ENCODE measurements at regions not wholly inside any gene's neighbourhood (a gene's known extent, or its start where the extent isn't known, plus 50 kb on each side); places are given as distances from the start of the nearest gene placed in this dataset.

DNA sequence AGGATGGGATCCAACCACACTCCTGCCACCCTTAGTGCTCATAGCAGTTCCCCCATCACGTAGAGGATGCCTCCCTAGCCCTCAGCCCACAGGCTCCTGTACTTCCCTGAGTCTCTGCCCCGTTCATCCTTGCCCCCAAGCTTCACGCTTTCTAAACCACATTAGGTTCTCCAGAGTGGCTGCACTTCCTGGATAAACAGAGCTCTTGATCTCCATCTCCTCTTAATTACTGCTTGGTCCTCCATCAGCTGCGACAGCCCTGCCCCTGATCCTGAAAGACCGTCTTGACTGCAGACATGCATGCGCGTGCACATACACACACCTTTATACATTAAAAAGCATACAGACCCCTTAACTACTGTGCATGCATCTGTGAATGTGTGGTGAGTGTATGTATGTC is 530.0 kb downstream of the BCL11B start:
- no peak overlapping the region for H3K4me3 ChIP-seq (ENCODE audit: control insufficient read depth, low read depth, low read length)
- TF ChIP-seq CTCF (IDR thresholded peaks at IDR 0.05; ENCODE audit: control insufficient read depth, insufficient read depth, low read depth, low read length, missing control alignments), result no peak
- no peak for DNase-seq (ENCODE audit: low read depth)

- H3K4me3 ChIP-seq (ENCODE audit: control insufficient read depth, low read depth, low read length), result no peak overlapping the region
- no peak for DNase-seq (ENCODE audit: low read depth)
- no peak for TF ChIP-seq CTCF (IDR thresholded peaks at IDR 0.05; ENCODE audit: control insufficient read depth, insufficient read depth, low read depth, low read length, missing control alignments)
Measured at GRCh38 chr14:98743536-98743935, 528.5 kb downstream of the BCL11B start.

DNA sequence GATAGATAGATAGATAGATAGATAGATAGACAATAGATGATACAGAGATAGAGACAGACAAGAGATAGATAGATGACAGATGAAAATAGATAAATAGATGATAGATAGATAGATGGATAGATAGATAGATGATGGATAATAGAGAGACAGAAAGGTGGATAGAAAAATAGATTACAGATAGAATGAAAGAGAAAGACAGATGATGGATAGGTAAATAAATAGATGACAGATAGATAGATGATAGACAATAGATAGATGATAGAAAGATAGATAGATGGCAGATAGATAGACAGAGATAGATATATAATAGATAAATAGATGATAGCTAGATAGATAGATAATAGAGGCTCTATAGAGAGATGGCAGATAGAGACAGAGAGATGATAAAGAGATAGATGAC is 523.0 kb downstream of the BCL11B start:
- DNase-seq (ENCODE audit: low read depth), result no peak
- no peak for TF ChIP-seq CTCF (IDR thresholded peaks at IDR 0.05; ENCODE audit: control insufficient read depth, insufficient read depth, low read depth, low read length, missing control alignments)
- H3K4me3 ChIP-seq (ENCODE audit: control insufficient read depth, low read depth, low read length), result no peak overlapping the region

DNA sequence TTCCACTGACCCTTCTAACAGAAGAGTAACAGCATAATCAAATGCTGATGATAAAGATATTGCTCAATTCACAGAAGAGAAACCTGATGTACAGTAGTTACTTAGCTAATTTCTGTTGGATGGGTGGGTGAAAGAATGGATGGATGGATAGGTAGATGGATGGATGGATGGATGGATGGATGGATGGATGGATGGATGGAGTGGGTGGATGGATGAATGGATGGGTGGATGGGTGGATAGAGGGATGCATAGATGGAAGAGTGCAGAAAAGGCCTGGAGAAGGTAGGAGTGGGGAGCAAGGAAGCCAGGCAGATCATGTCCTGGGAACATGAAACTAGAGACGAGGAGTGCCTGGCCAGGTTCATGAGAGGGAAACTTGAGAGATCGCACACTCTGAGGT is 520.9 kb downstream of the BCL11B start:
- DNase-seq (ENCODE audit: low read depth), result no peak
- TF ChIP-seq CTCF (IDR thresholded peaks at IDR 0.05; ENCODE audit: control insufficient read depth, insufficient read depth, low read depth, low read length, missing control alignments), result no peak
- H3K4me3 ChIP-seq (ENCODE audit: control insufficient read depth, low read depth, low read length), result no peak overlapping the region

GRCh38 chr14:98752660-98753059 is 519.3 kb downstream of the BCL11B start:
- H3K4me3 ChIP-seq (ENCODE audit: control insufficient read depth, low read depth, low read length), result no peak overlapping the region
- no peak for TF ChIP-seq CTCF (IDR thresholded peaks at IDR 0.05; ENCODE audit: control insufficient read depth, insufficient read depth, low read depth, low read length, missing control alignments)
- DNase-seq (ENCODE audit: low read depth), result no peak

GRCh38 chr14:98754343-98755020 is 517.5 kb downstream of the BCL11B start:
- no peak for DNase-seq (ENCODE audit: low read depth)
- no peak for TF ChIP-seq CTCF (IDR thresholded peaks at IDR 0.05; ENCODE audit: control insufficient read depth, insufficient read depth, low read depth, low read length, missing control alignments)

More at GRCh38 chr14:98754343-98755020, 517.5 kb downstream of the BCL11B start:
- no peak overlapping the region for H3K4me3 ChIP-seq (ENCODE audit: control insufficient read depth, low read depth, low read length)

Measured in AG09309 (cell line).